ENCODE measurements at regions not wholly inside any gene's neighbourhood (a gene's known extent, or its start where the extent isn't known, plus 50 kb on each side); places are given as distances from the start of the nearest gene placed in this dataset.
"Not testable (repeated sequence)": the region's sequence is repeated elsewhere in the genome, so short reads cannot be mapped to it uniquely, and the experiment has no call there.

DNA sequence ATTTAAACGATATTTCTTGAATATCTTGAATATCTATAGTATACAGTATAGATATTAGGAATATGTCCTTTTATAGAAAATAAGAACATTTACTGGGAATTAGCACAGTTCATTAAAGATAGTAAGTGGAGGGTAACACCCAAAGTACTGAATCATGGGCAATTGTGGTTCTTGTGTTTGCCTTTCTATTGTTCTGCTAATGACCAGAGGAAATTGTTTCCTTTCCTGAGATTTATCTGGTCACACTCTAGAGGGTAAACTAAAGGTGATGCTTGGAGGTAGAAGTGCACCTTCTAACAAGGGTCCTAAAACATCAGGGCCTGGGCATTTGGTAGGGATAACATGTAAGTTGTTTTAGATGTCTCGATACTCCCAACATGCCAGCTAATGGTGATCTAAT, 241.3 kb upstream of the SFRP2 start:
- no peak for DNase-seq

DNA sequence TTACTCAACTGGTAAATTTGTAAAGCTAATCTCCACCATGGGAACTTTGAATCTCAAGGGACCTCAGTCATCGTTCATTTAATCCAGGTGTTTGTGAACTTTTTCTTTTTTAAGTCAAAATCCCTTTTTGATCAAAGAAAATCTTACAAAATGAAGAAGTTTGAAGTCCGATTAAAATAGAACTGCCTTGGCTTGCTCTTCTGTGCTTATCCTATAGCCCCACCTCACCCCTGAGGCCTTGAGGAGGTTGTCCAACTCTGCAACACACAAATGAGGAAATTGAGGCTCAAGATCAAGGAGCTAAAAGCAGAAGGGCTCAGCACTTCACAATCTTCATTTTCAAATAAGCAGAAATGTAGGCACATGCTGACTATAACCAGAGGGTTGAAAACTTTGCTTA, 240.3 kb upstream of the SFRP2 start:
- DNase-seq, result no peak

DNA sequence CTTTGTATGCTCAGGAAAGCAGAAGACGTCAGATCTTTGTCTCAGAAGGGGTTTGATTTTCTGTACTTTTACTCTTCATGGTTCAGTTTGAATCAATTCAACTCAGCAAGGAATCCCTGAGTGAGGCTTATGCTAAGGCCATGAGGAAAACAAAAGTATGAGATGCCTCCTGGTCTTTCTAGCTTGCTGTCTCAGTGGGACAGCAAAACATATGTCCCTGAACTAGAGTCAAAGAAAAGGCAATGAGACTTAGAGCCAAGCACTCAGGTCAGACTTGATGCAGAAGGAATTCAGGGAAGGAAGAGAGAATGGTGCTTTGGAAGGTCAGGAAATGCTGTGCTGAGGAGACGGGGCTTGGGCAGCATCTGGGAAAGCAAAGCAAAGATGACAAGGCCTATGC, 236.2 kb upstream of the SFRP2 start:
- no peak for DNase-seq

DNA sequence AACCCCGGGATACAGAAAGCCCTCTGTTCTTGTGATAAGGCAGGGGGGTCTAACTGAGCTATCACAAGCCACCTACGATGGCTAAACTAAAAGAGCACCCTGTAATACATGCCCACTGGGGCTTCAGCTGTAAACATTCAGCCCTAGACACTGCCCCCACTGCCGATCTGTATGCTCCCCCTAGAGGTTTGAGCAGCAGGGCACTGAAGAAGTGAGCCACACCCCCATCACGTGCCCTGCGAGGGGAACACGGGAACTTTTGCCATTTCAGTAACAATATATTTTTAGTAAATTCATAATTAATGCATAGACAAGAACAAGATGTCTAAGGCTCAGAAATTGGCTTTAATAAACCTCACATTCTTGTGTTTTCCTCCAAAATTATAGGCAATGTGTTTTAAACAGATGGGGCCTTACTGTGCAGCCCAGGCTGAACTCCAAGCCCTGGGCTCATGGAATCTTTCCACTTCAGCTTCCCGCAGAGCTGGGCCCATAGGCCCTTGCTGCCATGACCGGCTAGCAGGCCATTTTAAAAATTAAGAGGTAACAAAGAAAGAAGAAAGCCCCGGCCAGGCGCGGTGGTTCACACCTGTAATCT, 235.3 kb upstream of the SFRP2 start:
- no peak for DNase-seq

DNA sequence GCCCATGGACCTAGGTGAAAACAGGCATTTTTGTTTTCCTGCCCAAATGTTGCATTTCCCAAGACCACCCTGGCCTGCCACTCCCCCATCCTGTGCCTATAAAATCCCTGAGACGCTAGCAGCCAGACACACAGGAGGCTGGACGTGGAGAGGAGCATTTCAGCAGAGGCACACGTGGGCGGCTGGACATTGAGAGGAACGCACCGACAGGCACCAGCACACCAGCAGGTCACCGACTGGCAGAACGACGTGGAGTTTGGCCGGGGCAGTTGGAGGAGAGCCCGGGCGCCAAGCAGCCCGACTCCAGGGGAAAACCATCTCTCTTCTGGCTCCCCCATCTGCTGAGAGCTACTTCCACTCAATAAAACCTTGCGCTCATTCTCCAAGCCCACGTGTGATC, 234.8 kb upstream of the SFRP2 start:
- not testable (repeated sequence) for DNase-seq

DNA sequence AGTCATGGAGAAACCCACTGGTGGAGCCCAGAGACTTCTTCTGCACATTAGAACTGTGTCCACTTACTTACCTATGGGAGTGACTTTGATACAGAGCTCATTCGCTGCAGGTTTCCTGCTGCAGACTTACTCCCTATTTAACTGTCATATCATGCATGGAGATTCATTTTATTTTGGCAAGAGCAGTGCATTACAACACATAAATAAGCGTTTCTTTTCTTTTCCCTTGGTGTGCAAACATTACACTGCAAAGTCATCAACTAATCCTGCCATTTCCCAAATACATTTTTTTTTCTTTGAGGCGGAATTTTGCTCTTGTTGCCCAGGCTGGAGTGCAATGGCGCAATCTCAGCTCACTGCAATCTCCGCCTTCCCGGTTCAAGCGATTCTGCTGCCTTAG, 230.9 kb upstream of the SFRP2 start:
- no peak for DNase-seq

DNA sequence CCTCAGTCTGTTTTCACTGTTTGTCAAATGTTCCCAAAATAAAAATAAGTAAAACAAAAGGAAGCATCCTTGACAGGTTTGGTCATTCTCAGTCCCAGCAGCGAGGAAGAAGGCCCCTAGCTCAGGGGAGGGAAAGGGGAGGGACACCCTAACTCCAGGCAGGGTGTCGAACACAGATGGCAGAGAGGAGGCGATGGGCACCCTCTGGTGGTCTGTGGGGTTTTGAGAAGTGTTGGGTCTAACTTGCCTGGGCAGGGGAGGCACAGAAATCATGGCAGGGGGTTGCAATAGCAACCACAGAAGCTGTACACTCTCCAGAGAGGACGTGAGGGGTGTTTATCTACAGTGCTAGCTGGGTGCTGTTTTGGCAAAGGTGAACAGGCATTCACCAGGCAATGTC, 229.8 kb upstream of the SFRP2 start:
- no peak for DNase-seq

DNA sequence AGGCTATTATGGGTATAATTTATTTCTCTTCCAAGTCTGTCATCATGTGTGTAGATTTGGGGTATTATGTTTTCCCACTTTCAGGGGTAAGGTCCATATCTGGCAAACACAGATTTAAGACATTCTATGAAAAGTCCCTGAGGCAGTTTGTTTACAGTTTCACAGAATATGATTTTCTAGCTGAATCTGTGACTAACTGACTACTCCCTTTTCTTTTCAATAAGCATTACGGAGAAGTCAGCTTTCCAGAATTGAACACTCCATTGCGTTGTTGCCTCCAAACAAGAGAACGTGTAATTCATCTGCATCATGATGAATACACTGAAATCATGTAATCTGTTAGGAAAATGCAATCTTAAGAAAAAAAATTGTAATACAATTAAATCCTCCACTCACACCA, 226.7 kb upstream of the SFRP2 start:
- DNase-seq, result no peak

DNA sequence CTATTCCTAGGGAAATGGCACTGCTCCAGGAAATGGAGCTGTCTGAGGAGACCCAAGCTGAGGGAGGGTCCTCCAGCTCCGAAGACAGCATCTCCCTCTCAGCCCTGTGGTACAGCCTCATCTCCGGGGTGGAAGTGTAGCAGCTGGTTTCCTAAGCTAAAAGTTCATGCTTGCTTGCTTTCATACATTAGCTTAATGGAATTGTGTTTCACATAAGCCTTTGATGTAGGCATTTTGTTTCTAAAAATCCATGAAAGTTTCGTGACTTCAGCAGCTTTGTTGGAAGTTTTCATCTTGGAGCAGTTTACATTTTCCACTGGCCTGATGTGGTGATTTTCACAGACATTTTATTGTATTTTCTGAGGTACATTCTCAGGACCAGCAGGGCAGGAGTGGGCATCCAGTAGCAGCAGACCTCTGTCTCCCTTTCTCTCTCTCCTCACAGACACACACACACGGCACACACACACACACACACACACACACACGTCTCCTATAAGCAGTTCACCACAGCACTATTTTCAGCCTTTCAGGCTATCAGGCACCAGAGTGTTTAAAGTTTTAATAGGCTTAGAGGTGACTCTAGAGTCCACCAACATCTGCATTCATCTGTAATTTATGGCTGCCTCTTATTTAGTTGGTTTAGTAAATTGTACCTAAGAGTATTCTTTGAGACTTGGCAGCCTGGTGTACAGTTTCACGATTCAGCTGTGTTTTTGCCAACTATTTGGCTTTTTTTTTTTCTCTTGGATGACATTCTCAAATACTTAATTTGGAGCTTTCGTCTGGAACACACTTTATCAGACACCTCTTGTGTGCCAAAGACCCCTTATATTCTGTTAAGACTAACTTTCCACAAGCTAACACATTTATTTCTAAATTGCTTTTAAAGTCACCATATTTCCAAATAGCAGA, 225.8 kb upstream of the SFRP2 start:
- DNase-seq, result no peak

DNA sequence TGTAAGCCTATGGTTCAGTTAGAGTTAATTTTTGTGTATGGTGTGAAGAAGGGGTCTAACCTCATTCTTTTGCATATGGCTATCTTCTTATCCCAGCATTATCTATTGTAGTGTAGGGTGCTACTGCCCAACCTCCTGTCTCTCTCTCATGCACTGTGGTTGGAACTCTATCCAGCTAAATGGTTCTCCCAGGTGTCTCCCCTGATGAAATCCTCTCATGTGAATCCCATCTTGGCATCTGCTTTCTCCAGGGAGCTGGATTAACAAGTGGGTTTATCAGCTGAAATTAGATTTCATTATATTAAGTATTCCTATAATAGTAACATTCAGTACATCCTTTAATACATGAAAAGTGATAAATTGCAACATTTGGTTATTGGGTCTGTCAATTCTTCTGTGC, 224.7 kb upstream of the SFRP2 start:
- DNase-seq, result no peak

DNA sequence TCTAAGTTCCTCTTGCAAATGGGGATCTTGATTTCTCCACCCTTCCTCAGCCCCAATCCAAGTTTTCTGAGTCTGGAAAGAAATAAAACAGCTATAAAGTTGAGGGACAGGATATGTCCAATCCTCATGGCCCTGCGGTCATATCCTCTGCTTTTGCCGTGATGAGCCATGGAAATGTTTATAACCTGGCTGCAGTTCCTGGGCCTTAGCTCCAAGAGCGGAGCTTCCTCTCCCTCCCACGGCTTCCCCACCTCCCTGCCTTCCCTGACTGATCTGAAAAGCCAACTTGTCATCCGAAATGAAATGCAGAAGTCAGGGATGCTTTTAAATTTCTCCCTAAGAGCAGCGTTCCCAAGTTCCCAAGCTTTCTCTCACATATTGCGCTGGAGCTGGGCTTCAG, 221.5 kb upstream of the SFRP2 start:
- no peak for DNase-seq

DNA sequence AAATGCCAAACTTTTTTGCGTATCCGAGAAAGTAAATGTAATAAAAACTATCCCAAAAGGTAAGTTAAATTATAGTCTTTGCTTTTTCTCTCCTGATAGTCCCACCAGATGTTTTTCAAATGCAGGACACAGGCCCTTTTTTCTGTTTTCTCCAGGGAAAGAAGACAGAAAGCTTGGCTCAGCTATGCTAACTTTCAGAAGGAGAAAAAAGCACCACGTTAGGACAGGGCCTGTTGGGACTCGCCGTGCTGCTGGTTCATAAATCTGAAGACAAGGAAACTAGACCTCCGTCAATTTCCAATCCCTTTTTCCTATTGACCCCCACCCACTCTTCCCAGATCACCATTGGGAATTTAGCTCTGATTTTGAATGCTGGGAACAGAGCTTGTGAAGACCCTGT, 220.9 kb upstream of the SFRP2 start:
- DNase-seq, result no peak

DNA sequence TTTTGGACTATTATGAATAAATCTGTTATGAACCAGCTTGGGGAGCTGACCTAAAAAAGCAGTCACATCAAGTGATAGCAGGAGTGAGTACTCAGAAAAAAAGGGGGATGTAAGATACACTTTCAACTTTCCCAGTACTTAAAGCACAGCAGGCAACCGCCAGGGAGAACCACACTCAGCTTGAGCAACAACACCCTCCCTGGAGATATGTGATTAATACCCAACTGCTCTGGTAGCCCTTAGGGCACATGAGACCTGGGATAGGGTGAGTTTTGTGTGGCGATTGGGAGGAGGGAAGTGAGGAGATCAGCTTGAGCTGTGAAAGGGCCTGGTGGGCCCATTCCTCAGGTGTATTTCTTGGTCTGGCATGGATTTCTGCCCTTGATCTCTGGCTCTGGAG, 220.3 kb upstream of the SFRP2 start:
- no peak for DNase-seq

DNA sequence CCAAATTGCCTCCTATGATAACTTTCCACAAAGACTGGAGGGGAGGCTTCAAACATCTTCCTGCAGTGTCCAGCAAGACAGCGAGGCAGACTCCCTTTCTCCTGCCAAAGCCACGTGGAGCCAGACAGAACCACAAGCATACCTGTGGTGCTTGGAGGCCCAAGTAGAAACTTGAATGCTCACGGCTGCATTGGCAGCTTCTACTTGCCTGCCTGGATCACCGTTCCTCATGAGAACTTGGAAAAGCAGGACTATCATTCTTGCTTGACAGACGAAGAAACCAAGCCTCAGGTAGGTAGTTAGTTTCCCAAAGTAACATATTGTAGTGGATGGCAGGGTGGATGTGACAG, 216.3 kb upstream of the SFRP2 start:
- no peak for DNase-seq

DNA sequence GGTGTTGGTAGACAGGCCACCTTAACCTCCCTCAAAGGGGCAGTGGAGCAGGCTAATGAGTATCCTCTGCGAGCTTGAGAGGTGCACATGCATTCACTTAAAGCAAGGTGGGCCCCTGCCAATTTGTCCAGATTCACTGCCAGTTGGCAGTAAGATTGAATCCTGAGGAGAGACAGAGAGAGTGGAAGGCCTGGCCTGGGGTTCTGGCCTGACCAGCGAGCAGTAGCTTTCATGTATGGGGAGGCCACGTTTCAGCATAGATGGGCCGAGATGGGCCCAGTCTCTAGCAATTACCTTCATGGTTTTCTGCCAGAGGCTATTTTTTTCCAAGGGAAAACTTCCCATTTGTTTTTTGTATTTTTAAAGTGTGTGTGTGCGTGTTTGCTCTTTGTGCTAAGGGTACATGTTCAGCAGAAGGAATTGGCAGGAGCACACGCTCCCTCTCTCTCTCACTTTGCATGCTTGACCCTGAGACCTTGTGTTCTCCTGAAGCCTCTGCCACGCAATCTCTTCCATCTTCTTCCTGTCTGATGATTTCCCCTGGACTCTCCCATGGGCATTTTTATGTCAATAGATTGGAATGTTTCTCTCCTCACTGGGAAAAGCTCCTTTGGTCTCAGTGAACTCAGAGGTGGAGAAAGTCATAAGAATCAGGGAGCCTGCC, 215.8 kb upstream of the SFRP2 start:
- peak; percentile 28 for DNase-seq

DNA sequence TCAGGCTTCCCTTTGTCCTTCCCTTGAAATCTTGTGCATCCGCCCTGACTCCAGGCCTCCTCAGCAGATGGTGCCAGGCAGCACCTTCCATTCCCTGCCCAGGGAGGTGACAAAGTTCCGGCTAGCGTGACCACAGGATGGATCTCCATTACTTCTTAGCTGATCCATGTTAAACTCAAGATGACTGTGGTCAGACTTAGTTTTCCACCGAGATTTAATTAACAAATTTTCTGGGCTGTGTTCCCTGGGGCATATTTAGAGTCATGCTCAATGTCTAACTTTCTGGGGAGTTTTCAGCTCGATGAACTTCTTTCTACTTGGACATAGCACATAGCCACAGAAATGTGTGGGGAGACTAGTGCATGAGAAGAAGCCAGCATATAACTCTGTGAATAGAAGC, 215.1 kb upstream of the SFRP2 start:
- DNase-seq, result no peak

DNA sequence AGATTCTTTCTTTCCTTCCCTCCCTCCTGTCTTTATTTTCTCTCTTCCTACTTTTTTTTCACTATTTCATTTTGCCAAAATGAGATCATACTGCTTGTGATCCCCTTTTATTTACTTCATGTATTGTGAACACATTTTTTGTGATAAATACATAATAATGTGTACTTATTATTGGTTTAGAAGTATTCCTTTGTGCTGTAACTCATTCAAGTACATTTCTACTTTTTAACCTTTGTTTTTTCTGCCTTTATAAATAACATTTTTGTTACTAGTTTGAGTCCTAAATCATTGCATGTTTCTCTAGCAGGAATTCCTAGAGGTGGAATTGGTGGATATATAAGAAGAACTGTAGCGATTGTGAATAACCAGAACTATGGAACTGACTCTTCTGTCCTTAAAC, 214.5 kb upstream of the SFRP2 start:
- no peak for DNase-seq

DNA sequence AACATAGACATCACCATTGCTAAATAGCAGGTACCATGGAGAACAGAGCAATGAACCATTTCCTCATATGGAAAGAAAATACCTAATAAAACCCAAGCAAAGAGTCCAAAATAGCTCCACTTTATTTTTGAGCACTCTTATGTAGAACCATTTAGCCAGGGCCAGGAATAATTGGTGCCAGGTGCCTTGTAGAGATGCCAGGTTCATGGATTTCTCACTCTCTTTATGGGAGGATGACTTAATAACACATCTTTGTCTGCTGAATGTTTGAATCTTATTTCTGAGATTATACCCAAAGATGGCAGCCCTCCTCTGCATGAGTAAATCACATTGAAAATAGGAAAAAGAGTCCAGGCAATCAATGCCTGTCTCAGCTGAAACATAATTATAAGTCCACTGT, 212.3 kb upstream of the SFRP2 start:
- no peak for DNase-seq

DNA sequence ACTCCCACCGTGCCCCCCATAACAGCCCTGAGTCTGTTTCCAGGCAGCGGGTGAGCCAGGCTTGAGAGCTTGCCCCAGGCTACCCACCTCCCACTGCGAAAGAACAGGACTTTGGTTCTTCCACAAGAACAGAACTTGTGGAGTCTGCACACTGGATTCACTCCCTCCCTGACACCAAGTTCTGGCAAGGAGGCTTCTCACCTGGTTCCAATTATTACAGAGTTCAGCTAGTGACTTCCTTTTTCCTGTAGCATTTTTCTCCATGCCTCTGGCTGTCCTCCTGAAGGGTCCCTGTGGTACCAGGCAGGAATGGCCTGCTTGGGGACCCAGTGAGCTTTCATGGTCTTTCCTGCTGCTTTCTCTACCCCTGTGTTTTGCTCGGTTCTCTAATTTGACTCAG, 208.6 kb upstream of the SFRP2 start:
- no peak for DNase-seq

DNA sequence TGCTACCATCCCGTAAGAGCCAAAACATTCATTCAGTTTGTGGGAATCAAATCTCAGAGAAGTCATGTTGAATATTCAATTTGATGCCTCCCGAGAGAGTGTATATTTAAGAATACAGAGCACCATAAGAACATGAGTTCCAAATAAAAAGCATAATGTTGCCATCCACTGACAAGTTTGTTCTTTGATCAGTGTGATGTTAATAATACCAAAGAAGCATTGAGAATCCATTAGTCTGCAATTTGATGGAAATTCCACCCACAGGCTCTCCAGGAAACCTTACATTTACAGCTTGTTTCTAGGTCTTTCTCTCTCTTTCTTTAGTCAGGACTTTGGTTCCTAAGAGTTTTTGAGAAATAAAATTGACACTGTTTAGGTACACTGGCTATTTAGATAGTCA, 200.6 kb upstream of the SFRP2 start:
- DNase-seq, result no peak

DNA sequence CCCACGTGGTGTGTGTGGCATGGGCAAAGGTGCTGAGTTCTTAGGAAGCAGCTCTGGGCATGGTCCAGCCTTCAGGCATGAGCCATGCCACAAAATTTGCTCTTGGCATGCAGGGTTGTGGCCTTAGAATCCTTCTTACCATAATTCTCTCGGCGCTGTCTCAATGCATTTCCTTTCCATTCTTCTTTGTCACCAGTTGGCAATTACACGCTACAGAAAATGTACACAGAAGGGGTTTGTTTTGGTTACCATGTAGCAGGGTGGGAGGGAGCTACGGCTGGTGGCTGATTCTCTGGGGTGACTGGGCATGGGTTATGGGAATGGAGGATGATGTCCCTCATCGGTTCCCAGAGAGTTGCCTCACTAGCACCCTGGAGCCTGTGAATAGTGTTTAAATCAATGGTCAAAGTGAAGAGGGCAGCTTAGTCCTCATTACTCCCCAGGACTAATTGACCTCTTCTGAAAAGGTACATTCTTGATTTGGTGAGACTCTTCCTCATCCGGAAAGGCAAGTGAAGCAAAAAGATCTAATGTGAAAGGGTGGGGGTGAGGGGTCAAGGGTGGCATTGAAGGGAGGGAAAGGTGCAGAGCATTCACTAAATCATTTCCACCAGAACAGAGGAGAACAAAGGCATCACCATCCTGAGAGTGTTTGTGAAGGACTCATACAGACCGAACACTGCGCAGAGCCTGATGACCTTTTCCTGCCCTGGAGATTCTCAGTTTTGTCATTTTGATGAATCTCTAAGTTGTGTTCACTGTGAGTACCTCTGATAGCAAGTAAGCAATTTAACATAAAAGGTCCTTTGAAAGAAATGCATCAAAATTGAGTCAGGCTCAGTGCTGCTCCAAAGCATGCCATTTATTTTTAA, 199.8 kb upstream of the SFRP2 start:
- DNase-seq, result no peak

DNA sequence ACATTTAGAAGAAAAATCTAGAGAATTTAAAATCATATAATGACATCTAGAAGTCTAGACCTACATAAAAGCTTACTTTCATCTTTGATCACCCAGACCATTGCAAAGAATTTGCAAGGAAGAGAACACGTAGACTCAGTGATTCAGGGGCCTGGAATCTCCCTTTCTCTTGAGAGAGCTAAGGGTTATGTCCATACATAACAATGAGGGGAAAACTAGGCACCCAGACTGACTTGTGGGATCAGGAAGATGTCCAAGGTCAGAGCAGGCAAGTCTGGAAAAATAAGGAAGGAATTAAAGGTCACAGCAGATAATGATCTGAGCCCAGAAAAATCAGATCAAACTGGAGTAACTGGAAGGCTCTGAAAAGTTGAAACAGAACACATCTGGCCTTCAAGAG, 198.4 kb upstream of the SFRP2 start:
- DNase-seq, result no peak

DNA sequence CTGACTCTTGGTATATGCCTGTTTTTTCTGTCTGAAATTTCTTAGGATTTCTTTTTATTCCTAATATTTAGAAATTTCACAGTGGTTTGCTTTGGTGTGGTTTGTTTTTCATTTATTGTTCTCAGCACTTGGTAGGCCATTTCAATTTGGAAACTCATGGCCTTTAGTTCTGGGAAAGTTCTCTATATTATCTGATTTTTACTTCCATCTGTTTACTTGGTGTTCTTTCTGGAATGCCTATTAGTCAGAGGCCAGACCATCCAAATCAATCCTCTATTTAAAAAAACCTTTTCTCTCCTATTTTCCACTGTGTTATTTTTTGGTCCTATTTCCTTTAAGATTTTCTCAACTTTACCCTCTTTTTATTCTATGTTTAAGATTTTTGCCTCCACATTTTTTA, 188.1 kb upstream of the SFRP2 start:
- DNase-seq, result no peak
